ENCODE measurements at regions not wholly inside any gene's neighbourhood (a gene's known extent, or its start where the extent isn't known, plus 50 kb on each side); places are given as distances from the start of the nearest gene placed in this dataset.
A peak's percentile ranks its signal among the peaks of the same experiment; 100 is the strongest.

- no peak for DNase-seq (ENCODE audit: low read depth)
Measured at GRCh38 chr10:32169556-32169955, 113.3 kb upstream of the KIF5B start.

- no peak for DNase-seq (ENCODE audit: low read depth)
Measured at GRCh38 chr10:32167450-32167849, 111.2 kb upstream of the KIF5B start.

GRCh38 chr10:32166365-32166764 lies 110.1 kb upstream of the KIF5B start:
- DNase-seq (ENCODE audit: low read depth): no peak

GRCh38 chr10:32163762-32164148 lies 107.5 kb upstream of the KIF5B start:
- no peak for DNase-seq (ENCODE audit: low read depth)

GRCh38 chr10:32163071-32163761 lies 107.0 kb upstream of the KIF5B start:
- no peak for DNase-seq (ENCODE audit: low read depth)

- DNase-seq (ENCODE audit: low read depth): no peak
Measured at GRCh38 chr10:32161586-32161985, 105.4 kb upstream of the KIF5B start.

- no peak for DNase-seq (ENCODE audit: low read depth)
Measured at GRCh38 chr10:32160864-32161263, 104.6 kb upstream of the KIF5B start.

GRCh38 chr10:32159264-32159663 lies 103.0 kb upstream of the KIF5B start:
- no peak for DNase-seq (ENCODE audit: low read depth)

- DNase-seq (ENCODE audit: low read depth): no peak
Measured at GRCh38 chr10:32156031-32156495, 99.8 kb upstream of the KIF5B start.

GRCh38 chr10:32155075-32155516 lies 98.9 kb upstream of the KIF5B start:
- DNase-seq (ENCODE audit: low read depth): peak; percentile 62

- peak; percentile 41 for DNase-seq (ENCODE audit: low read depth)
Measured at GRCh38 chr10:32153931-32154330, 97.7 kb upstream of the KIF5B start.

GRCh38 chr10:32153252-32153651 lies 97.0 kb upstream of the KIF5B start:
- DNase-seq (ENCODE audit: low read depth): no peak

- DNase-seq (ENCODE audit: low read depth): no peak
Measured at GRCh38 chr10:32151871-32152270, 95.6 kb upstream of the KIF5B start.

- DNase-seq (ENCODE audit: low read depth): peak; percentile 49
Measured at GRCh38 chr10:32150532-32151101, 94.4 kb upstream of the KIF5B start.

GRCh38 chr10:32149252-32149955 lies 93.2 kb upstream of the KIF5B start:
- peak; percentile 90 for DNase-seq (ENCODE audit: low read depth)

GRCh38 chr10:32148864-32149251 lies 92.6 kb upstream of the KIF5B start:
- DNase-seq (ENCODE audit: low read depth): no peak

GRCh38 chr10:32147730-32148129 lies 91.5 kb upstream of the KIF5B start:
- DNase-seq (ENCODE audit: low read depth): no peak

- DNase-seq (ENCODE audit: low read depth): no peak
Measured at GRCh38 chr10:32146166-32146565, 89.9 kb upstream of the KIF5B start.

- DNase-seq (ENCODE audit: low read depth): no peak
Measured at GRCh38 chr10:32144817-32145688, 88.8 kb upstream of the KIF5B start.

GRCh38 chr10:32143302-32143847 lies 87.2 kb upstream of the KIF5B start:
- DNase-seq (ENCODE audit: low read depth): no peak

GRCh38 chr10:32142646-32143045 lies 86.4 kb upstream of the KIF5B start:
- peak; percentile 45 for DNase-seq (ENCODE audit: low read depth)
